Erythroblast (primary cell): ENCODE measurements at regions not wholly inside any gene's neighbourhood (a gene's known extent, or its start where the extent isn't known, plus 50 kb on each side); places are given as distances from the start of the nearest gene placed in this dataset.

Experiments
- GATA1 ChIP-seq: IDR thresholded peaks from 2 replicates; pipeline ENCODE4 v1.6.1; 2011; ENCODE audit warnings: low read depth, mild to moderate bottlenecking, control low read depth, low read length, moderate library complexity
- POLR2A ChIP-seq: IDR thresholded peaks from 2 replicates; pipeline ENCODE4 v1.6.1; 2011; ENCODE audit warnings: mild to moderate bottlenecking, low read length

- TF ChIP-seq POLR2A (no peak), GATA1 (no peak)
These were observed 71.0 kb upstream of the ACTRT2 start for GRCh38 chr1:2949966-2950925.
